OCI-LY1 (cell line): ENCODE measurements at regions not wholly inside any gene's neighbourhood (a gene's known extent, or its start where the extent isn't known, plus 50 kb on each side); places are given as distances from the start of the nearest gene placed in this dataset.

Experiments
- CTCF ChIP-seq: fragments of 200-600 bp; sonication (generic), shearing (Covaris generic); IDR thresholded peaks from 2 replicates; pipeline ENCODE4 v1.5.1; 2017; ENCODE audit warnings: mild to moderate bottlenecking, antibody characterized with exemption, low read length, moderate library complexity, mixed read lengths
- EZH2 ChIP-seq: fragments of 200-600 bp; sonication (generic), shearing (Covaris generic); IDR thresholded peaks from 2 replicates; pipeline ENCODE4 v1.8.0; 2017; ENCODE audit warnings: borderline replicate concordance, mixed run types, mild to moderate bottlenecking, antibody characterized with exemption, low read length, moderate library complexity, mixed read lengths

- TF ChIP-seq CTCF (no peak), EZH2 (no peak)
Measured at GRCh38 chr10:123522702-123523312, 143.3 kb upstream of the GPR26 start.
